AG04449 (cell line): ENCODE measurements at regions not wholly inside any gene's neighbourhood (a gene's known extent, or its start where the extent isn't known, plus 50 kb on each side); places are given as distances from the start of the nearest gene placed in this dataset.

Experiments used
- CTCF ChIA-PET: fragments of 350-600 bp; formaldehyde crosslinking; extraction: SDS; loops from one replicate; lab custom pipeline; 2021; ENCODE audit warnings: antibody characterized with exemption; lab: Yijun Ruan, JAX
- POLR2A ChIA-PET: fragments of 400-600, 350-600 bp; formaldehyde crosslinking; extraction: SDS; loops from one replicate; lab custom pipeline; 2020; ENCODE audit warnings: antibody characterized with exemption, inconsistent platforms; lab: Yijun Ruan, JAX
- DNase-seq: peaks from one replicate; pipeline ENCODE4 v3.0.0-alpha.2; 2010; ENCODE audit warnings: low read depth, low spot score
- H3K4me3 ChIP-seq: 2 replicates; pipeline ENCODE4 v1.5.1; 2011; ENCODE audit warnings: low read depth, mild to moderate bottlenecking, control low read depth, low read length
- CTCF ChIP-seq: IDR thresholded peaks from one replicate; pipeline ENCODE4 v1.5.1; 2011; ENCODE audit warnings: mild to moderate bottlenecking, moderate library complexity, low read length, control low read depth, inconsistent platforms; ENCODE audit not compliant: insufficient read depth; ENCODE audit errors: missing control alignments

DNA sequence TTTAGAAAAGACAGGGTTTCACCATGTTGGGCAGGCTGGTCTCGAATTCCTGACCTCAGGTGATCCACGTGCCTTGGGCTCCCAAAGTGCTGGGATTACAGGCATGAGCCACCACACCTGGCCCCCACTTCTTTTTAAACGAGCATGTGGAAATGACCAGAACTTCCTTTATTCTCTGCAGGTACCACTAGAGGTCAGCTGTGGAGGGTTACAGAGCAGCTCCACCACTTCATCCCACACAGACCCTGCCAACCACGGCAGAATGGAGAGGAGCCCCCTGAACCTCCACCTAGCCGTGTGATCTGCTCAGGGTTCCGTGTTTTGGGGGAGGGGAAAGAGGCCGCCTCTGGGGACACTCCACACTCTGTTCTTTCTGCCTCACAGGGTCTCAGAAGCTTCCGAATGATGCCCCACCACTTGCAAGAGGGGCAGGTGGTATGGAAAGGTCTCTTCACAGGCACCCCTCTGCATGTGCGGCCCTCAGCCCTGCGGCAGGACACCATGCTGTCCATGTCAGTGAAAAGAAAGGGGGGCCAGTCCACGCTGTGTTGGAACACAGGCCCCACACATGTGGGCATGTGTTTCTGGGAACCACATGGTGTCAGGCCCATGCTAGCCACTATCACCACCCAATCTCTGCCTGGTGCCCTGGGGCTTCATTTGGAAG, 465.0 kb downstream of the TSHZ3 start:
- H3K4me3 ChIP-seq = no peak overlapping the region
- ChIA-PET CTCF (no interaction called here), POLR2A (no interaction called here)
- no peak for TF ChIP-seq CTCF
- DNase-seq = no peak

DNA sequence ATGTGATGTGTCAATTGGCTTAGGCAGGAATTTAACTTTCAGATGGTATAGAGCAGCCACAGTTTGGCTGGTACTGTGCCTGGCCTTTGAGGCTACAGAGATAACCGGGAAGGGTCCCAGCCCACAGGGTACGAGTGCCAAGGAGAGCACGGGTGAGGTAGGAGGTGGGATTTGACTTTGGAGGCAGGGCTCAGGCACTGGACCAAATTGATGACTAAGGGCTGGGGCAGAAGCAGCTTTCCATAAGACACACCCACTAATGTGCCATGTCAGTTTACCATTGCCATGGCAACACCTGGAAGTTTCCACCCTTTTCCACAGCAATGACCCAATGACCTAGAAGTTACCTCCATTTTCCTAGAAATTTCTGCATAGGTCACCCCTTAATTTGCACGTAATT, 466.2 kb downstream of the TSHZ3 start:
- no peak overlapping the region for H3K4me3 ChIP-seq
- TF ChIP-seq CTCF = no peak
- POLR2A ChIA-PET = no interaction called here
- DNase-seq = no peak
- CTCF ChIA-PET = no interaction called here

GRCh38 chr19:30882411-30883005, 466.7 kb downstream of the TSHZ3 start:
- TF ChIP-seq CTCF = no peak
- DNase-seq = no peak
- ChIA-PET POLR2A (no interaction called here), CTCF (no interaction called here)
- H3K4me3 ChIP-seq = no peak overlapping the region

DNA sequence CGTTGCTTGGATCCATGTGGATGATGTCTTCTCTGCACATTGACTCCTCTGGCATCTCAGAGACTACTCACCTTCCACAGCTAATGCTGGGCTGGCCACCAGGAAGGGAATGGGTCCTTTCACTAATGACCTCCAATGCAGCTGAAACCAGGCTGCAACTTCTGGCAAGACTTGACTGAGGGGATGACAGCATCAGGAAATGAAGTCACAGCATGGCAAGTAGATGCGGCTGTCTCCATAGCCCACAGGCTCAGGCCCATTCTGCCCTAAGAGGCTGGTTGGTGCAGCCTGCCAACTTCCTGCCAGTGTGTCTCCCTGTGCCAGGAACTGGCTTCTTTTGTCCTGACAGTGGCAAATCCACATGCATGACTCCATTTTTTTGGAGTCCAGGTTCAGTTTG, 467.3 kb downstream of the TSHZ3 start:
- no peak for TF ChIP-seq CTCF
- POLR2A ChIA-PET = no interaction called here
- no peak overlapping the region for H3K4me3 ChIP-seq
- CTCF ChIA-PET = no interaction called here
- no peak for DNase-seq

- POLR2A ChIA-PET = no interaction called here
- no peak for TF ChIP-seq CTCF
- no peak for DNase-seq
- H3K4me3 ChIP-seq = no peak overlapping the region
- CTCF ChIA-PET = no interaction called here
Measured at GRCh38 chr19:30881281-30881680, 468.0 kb downstream of the TSHZ3 start.

- DNase-seq = no peak
- no peak overlapping the region for H3K4me3 ChIP-seq
- POLR2A ChIA-PET = no interaction called here
- CTCF ChIA-PET = no interaction called here
- TF ChIP-seq CTCF = no peak
Measured at GRCh38 chr19:30880551-30880950, 468.7 kb downstream of the TSHZ3 start.
